ENCODE measurements at regions not wholly inside any gene's neighbourhood (a gene's known extent, or its start where the extent isn't known, plus 50 kb on each side); places are given as distances from the start of the nearest gene placed in this dataset.
"Not testable (repeated sequence)": the region's sequence is repeated elsewhere in the genome, so short reads cannot be mapped to it uniquely, and the experiment has no call there.

GRCh38 chr5:2832394-2832793 lies 80.9 kb upstream of the IRX2 start:
- DNase-seq = no peak

- DNase-seq = no peak
These were observed 77.8 kb upstream of the IRX2 start for GRCh38 chr5:2829239-2829638.

- no peak for DNase-seq
These were observed 67.5 kb upstream of the IRX2 start for GRCh38 chr5:2818936-2819335.

GRCh38 chr5:2817031-2817603 lies 65.6 kb upstream of the IRX2 start:
- no peak for DNase-seq

GRCh38 chr5:2813678-2814077 lies 62.2 kb upstream of the IRX2 start:
- no peak for DNase-seq

GRCh38 chr5:2810644-2811043 lies 59.2 kb upstream of the IRX2 start:
- no peak for DNase-seq

GRCh38 chr5:2807244-2807643 lies 55.8 kb upstream of the IRX2 start:
- DNase-seq = not testable (repeated sequence)

- no peak for DNase-seq
These were observed 54.7 kb upstream of the IRX2 start for GRCh38 chr5:2806176-2806575.

GRCh38 chr5:2805080-2805479 lies 53.6 kb upstream of the IRX2 start:
- DNase-seq = no peak

- no peak for DNase-seq
These were observed 52.3 kb upstream of the IRX2 start for GRCh38 chr5:2803751-2804150.

- DNase-seq = no peak
These were observed 51.4 kb upstream of the IRX2 start for GRCh38 chr5:2802693-2803365.

- DNase-seq = no peak
These were observed 50.4 kb upstream of the IRX2 start for GRCh38 chr5:2801577-2802525.
